Midbrain (tissue), 1 donor: ENCODE measurements at regions not wholly inside any gene's neighbourhood (a gene's known extent, or its start where the extent isn't known, plus 50 kb on each side); places are given as distances from the start of the nearest gene placed in this dataset.
"Not testable (repeated sequence)": the region's sequence is repeated elsewhere in the genome, so short reads cannot be mapped to it uniquely, and the experiment has no call there.

ENCODE experiments used
- DNase-seq: peaks from one replicate; lab custom pipeline; 2025; lab: John Stamatoyannopoulos, UW

DNA sequence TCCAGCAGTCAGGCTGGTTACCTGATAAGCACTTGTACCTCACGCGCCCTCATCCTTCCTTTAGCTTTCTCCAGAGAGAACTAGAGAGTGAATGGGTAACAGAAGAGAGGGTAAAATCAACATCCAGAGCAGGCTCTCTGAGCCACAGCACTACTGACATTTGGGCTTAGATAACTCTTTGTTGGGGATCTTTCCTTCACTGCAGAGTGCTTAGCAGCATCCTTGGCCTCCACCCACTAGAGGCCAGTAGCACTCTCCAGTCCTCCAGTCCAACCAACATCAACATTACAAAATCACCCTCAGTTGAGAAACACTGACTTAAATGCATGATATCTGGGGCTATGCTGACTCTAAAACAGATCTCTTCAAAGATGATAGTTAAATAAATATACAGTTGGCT is 220.7 kb downstream of the TACR3 start:
- DNase-seq: no peak

DNA sequence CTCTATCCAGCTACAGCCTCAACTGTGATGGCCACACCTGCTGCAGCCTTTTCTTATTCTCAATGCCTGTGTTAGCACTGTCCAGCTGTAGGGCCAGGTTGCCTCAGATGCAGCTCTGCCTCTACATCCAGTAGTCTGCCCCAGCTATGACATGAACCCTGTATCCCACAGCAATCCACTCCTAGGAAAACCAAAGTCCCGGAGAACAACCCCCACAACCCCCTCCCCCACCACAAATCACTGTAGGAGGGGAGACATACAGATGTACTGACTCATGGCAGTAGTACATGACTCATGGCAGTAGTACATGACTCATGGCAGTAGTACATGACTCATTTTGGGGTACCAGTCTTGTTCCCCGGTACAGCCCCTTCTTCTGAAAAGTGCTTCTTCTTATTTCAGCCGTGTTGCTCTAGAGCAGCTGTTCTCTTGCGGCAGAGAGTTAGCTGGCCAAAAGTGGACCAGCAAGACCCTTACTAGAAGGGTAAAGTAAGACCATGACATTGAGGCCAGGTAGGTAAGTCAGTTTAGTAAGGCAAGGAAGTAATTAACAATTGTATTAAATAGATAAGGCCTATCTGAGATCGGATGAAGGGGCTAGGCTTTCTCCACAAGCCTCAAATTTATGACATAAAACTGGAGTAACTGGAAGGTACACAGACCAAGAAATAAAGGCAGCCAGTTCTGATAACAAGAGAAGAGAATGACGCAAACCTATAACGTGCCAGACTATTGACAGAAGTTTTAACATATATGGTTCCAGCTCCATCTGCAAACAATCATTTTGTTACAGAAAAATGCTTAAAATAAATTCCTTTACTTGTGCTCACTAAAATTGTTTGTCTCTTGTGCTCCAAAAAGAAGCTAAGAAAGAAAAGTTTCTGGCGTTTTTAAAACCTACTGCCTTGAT is 221.4 kb downstream of the TACR3 start:
- DNase-seq: no peak

DNA sequence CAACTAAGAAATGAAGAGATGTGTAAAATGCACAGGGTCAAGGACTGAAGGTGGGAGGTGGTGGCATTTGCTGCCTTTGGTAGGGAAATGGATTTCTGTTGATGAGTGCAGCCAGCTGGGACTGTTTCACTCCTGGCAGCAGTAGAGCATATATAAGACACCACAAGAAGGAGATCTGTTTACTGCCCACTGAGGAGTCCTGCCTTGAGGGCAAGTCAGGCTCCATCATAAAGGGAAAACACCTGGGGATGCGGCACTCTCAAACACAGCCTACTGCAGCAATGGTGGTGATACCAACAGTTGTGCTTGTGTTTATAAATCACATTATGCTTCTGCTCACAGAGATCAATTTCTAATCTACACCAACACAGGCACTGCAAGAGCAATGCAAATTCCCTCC is 222.1 kb downstream of the TACR3 start:
- DNase-seq: no peak

DNA sequence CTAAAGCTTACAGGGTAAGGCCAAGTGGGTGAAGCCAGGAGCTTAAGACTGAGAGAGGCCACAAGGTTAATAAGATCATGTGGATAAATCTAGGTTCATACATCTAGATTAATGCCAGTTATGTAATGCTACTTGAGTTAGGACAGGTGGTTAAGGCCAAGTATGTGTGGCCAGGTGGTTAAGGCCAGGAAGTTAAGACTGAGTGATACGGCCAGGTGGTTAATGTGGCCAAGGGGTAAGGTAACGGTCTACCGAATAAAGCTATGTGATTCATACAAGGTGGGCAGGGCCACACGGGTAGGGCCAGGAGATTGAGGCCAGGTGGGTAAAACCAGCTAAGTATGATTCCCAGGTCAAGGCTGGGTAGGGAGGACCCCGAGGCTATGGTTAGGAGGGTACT is 223.0 kb downstream of the TACR3 start:
- no peak for DNase-seq

DNA sequence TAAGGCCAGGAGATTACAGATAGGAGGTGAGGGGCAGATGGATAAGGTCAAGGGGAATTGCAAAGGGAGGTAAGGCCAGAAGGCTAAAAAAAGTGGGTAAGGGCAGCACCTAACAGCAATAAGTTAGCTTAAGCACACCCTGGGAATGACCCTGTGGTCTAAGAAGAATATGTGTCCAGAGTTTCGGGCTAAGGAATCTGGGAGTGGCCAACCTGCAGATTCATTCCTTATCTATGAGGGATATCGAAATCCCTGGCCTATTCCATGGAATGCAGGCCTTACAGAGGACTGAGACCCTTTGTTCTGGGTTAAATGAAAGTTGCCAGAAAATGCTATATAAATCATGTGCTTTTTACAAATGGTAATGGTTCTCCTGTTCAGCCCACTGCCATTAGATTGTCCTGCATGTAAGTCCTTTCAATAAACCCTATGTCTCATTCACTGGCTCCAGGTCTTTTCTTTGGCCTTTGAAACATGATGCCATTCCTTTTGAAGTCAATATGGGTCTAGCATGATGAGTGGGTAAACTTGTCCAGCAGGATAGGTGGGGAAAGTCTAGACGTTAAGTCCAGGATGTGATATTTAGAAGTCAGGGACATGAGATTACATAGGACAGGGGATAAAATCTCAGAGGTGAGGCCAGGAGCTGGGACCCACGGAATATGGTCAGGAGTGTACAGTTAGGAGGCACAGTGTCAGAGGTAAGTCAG is 226.2 kb downstream of the TACR3 start:
- no peak for DNase-seq

DNA sequence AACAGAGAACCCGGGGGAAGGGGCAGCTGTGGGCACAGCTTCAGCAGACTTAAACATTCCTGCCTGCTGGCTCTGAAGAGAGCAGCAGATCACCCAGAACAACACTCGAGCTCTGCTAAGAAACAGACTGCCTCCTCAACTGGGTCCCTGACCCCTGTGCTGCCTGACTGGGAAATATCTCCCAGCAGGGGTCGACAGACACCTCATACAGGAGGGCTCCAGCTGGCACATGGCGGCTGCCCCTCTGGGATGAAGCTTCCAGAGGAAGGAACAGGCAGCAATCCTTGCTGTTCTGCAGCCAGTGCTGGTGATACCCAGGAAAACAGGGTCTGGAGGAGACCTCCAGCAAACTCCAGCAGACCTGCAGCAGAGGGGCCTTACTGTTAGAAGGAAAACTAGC is 234.5 kb downstream of the TACR3 start:
- DNase-seq: not testable (repeated sequence)

DNA sequence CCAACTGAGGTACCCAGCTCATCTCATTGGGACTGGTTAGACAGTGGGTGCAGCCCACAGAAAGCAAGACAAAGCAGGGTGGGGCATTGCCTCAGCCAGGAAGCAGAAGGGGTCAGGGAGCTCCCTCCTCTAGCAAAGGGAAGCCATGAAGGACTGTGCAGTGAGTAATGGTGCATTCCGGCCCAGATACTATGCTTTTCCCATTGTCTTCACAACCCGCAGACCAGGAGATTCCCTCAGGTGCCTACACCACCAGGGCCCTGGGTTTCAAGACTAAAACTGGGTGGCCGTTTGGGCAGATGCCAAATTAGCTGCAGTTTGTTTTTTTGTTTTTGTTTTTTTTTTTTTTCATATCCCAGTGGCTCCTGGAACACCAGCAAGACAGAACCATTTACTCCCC is 235.3 kb downstream of the TACR3 start:
- no peak for DNase-seq

DNA sequence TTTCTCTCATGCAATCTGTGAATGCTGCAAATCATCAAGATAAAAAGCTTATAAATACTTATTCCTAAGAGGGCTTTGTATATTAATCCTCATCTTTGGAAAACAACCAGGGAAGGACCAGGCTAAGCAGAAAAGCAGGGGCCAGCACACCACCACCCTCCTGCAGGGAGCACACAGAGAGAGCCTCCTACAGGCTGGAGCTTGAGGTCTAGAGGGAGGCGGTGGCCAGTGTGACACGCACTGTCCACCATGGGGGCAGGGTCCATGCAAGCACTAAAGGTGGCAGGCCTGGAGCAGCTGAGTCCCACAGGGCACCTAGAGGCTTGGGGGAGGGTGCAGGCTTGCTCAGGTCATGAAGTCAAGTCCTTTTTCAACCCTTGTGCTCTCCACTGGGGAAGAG is 236.9 kb downstream of the TACR3 start:
- no peak for DNase-seq

DNA sequence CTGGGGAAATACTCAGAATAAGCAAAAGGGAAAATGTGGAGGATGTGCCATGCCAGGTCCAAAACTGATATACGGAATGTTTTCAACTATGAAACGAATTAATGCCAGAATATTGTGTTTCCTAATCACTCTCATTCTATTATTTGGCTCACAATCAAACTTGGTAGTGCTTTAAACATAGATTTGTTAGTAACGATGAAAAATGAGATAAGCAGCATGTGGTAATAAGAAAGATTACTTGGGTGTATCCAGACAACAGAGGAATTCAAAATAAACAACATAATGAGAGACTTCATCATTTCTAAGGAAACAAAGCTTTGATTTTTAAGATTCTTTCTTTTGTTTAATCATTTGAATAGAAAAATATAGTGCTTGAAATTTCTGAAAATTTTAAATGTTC is 237.3 kb downstream of the TACR3 start:
- DNase-seq: no peak

DNA sequence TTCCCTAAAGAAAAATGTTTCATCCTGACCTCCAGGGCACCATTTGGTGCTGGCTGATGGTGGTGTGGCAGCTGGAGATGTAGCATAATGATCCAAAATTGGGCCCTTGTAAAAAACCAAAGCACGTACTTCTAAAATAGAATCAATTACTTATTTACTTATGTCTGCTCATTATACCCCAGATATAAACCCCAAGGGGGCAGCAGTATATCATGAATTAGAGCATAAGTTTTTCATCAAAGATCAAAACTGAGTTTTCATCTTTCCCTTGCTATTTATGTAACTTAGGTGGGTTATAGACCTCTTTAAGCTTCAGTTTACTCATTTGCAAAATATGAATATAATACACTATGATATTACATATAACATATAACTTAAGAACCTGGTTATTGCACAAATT is 241.1 kb downstream of the TACR3 start:
- DNase-seq: no peak

DNA sequence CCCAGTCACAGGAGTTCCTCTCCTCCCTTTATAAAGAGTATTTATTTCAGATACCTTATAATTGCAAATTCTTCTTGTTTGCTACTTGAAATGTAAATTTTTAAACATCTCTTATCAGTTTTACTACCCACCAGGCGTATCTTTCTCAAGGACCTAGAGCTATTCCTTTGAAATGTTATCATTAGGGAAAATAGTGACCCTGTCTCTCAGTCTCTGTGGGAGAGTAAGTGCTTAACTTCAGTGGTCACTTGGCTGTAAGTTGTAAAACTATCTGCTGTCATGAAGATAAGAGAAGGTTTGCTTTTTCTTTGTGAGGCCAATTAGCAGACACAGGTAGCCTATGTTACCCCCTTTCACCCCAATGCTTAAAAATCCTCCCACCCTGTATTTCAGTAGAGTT is 241.6 kb downstream of the TACR3 start:
- DNase-seq: no peak

DNA sequence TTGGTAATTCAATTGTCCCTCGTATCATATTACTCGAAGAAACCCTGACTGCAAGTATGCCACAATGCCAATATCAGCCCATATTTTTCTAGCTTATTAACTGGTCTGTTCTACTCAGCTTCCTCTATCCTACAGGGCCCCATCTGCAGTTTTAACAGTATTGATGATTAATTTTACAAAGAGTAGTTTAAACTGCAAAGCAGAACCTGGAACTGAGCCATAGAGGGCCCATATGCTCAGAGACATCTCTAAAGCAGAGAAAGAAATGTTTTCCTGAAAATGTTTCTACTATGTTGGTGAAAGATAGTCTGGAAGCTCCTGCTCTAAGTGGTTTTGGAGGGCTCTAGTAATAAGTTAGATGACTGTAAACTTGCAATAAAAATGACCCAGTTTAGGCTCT is 259.4 kb upstream of the CENPE start:
- no peak for DNase-seq

DNA sequence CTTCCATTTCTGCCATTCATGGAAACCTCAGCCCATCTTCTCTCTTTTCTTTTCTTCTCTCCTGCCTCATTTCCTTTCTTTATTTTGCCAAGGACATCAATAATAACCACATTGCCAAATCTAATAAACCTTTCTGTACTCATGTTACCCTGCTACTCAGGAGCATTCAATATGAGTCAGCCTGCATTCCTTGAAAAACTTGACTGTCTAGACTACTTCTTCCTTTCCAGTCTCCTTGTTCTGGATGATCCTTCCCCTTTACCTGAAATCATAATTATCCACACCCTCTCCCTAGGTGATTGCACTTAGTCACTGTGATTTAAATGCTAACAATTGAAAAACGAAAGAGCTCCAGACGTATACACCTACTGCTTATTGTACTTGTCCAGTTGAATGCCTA is 253.2 kb upstream of the CENPE start:
- no peak for DNase-seq

DNA sequence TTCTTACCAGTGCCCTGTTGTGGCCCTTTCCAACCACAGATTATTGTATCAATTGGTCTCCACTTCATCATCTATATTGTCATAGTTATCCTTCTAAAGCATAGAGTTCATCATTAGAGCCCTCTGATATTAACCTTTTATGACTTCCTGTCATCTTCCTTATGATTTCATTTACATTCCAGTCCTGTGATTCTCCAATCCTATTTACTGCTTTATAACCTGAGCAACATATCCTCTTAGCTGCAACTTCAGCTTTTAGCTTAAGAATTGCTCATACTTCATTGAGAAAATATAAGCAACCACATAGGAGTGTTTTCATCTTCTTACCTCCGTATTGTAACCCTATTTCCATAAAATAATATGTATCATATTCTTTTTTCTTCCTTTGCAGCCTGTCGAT is 252.6 kb upstream of the CENPE start:
- DNase-seq: no peak

DNA sequence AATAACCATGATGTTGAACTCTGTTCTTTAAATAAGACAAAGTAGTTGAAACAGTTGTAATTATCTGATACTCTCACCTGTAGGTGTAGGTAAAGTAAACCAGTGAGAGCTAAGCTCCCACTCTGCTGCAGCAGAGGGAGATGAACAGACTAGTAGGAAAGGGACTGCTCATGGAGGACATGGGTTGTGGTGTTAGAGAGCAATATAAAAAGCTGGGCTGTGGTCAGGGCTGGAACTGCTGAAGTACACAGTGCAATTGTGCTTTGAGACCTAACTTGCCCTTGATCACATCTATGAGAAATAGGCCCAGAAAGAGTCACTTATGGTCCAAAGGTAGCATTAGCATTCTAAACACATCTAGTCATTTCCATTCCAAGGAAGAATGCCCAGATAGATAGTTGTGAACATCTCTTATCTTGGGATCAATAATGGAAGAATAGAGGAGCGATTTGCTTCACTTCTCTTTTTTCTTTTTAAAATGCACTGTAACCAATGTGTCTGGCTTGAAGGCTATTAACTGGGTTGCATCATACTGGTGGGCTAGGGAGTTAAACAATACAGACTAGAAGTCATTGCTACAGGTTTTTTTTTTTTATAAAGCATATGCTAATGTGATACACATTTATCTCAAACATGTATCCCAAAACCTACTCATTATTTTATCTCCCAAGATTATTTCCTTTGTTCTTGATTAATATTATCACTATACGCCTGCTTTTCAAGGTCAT is 251.3 kb upstream of the CENPE start:
- DNase-seq: no peak

DNA sequence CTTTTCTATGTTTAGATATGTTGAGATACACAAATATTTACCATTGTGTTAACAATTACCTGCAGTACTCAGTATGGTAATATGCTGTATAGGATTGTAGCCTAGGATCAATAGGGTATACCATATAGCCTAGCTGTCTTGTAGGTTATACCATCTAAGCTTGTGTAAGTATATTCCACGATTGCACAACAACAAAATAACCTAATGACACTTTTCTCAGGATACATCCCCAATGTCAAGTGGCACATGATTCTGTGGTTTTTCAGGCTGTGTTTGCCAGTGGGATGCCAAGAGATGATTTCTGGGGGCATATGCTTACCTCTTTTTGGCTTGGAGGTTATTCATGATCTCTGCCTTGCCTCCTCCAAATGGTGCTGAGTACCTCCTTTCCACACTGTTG is 247.2 kb upstream of the CENPE start:
- DNase-seq: no peak

DNA sequence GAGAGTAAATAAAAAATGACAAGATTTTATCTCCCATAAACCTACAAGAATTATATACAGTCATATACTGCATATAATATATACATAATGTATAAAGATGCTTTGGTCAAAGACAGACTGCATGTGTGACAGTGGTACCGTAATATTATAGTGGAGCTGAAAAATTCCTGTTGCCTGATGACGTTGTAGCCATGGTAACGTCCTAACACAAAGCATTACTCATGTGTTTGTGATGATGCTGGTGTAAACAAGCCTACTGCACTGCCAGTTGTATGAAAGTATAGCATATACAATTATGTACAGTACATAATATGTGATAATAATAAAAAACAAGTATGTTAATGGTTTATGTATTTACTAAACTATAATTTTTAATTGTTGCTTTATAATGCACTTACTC is 245.2 kb upstream of the CENPE start:
- no peak for DNase-seq

DNA sequence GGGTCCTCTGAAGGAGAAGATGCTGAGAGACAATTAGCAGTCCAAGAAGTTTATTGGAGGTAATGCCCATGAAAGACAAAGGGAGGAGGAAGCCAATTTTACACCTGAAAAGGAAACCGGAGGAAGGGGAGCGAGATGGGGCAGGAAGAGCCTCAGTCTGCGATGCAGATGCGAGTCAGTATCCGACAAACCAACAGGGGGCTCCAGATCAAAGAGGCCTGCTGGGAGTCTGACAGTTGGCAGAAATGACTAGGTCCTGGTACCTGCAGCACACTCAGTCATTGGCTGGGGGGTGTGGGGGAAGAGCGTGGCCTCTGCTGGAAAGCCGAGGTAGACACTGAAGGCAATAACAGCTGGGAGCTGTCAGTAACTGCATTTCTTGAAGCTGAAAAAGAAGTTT is 231.1 kb upstream of the CENPE start:
- DNase-seq: no peak

DNA sequence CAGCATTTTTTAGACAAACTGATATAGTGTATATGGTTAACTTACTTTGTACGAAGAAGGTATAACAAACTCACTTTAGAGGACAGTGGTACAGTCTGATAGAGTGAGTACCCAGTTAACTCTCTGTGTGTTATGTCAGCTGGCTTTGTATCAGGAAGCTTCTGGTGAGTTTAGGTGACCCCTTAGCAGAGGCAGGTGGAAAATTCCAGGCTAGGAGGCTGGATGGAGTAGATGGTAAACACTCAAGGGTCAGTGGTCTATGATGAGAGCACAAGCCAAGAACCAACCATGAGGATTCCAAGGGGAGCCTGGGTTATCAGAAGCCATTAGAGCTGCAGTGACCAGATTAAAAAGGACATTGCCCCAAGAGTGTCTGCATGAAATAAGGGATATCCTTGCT is 227.3 kb upstream of the CENPE start:
- no peak for DNase-seq

DNA sequence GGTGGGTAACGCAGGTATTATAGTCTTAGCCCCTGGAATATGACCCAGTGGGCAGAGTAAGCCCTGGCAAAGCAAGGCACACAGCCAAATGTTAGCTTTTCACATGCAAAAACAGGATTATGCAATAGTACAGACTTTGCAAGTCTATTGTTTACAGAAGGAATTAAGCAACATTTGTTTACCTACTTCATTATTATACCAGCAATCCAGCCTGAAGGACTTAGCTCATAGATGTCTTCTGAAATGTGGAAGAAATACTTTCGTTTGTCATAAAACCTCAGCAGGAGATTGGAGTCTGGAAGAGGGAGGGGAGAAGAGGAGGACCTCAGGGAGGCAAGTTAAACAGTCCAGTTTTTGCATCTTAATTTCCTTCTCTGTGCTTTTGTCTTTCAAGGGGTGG is 226.7 kb upstream of the CENPE start:
- no peak for DNase-seq

DNA sequence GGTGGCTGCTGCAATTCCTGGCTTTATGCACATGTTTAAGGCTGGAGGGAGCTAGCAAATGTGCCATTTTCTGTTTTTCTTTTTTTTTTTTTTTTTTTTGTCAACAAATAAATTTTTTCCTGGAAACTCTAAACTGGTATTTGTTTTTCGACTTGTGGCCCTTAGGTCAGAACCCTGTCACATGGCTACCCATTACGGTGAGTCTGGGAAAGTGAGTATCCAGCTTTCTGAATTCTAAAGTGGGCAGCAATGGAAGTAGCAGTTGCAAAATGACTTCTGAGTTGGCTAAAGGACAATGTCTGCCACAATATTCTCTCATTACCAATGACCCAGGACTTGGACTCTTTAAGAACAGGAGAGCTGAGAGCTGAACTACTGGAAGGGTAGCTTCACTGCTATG is 225.1 kb upstream of the CENPE start:
- DNase-seq: no peak

DNA sequence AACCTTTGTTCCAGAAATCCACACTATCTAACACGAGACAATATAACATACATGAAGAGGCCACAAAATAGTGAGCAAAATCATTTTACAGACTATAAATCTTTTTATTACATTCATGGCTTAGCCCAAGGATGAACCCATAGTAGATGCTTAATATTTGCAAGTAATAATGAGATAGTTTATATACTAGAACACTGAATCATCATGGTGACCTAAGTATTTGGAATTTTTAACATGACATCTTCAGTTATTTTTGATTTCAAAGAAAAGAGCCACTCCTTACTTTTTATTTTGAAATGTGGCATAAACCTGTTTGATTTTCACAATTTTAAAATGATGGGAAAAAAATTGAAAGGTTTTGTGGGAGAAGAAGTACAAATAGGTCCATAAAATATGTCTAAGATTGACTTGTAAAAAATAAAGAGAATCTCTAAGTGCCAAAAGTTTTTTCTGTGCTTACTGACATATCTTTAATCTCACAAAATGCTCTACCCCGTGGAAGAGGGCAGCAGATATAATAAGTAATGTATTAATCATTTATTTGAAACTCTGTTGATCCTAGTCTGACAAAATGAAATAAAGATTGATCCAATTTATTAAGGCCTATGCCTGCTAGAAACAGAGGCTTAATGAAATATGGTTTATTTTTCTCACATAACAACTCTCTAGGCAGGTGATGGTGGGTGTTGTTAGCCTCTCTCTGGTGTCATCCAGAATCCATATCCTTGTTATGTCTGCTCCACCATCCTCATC is 224.5 kb upstream of the CENPE start:
- no peak for DNase-seq
